ENCODE measurements at regions not wholly inside any gene's neighbourhood (a gene's known extent, or its start where the extent isn't known, plus 50 kb on each side); places are given as distances from the start of the nearest gene placed in this dataset.

DNA sequence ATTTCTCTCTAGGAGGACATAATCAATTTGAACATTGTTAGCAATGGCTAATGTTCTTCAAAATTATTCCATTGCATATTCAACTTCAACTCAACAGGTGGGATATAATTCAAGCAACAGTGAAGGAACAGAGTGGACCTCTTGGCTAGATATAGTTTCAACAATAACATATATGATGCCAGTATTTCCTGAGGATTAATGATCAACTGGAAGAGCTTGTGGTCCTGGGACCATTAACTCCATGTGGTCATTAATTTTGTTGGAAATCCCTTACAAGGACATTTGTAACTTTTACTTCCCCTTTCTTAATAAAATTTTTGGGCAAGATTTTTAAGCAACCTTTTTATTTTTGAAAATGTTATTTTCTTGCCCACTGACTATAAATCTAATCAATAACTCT lies 54.3 kb upstream of the ROBO2 start:
- FAIRE-seq (no peak), DNase-seq (ENCODE audit: insufficient read length) (no peak)
- TF ChIP-seq POLR2A (IDR thresholded peaks at IDR 0.05; ENCODE audit: low read depth, low read length) (no peak), TAF1 (IDR thresholded peaks at IDR 0.05; ENCODE audit: borderline replicate concordance, low read depth, low read length) (no peak), POLR2AphosphoS5 (IDR thresholded peaks at IDR 0.05; ENCODE audit: low read depth, low read length) (no peak)

- no peak for FAIRE-seq
- DNase-seq (ENCODE audit: insufficient read length), result no peak
- no peak for TF ChIP-seq TAF1 (IDR thresholded peaks at IDR 0.05; ENCODE audit: borderline replicate concordance, low read depth, low read length)
- TF ChIP-seq POLR2A (IDR thresholded peaks at IDR 0.05; ENCODE audit: low read depth, low read length), result no peak
- no peak for TF ChIP-seq POLR2AphosphoS5 (IDR thresholded peaks at IDR 0.05; ENCODE audit: low read depth, low read length)
Measured at GRCh38 chr3:76986876-76987474, 52.9 kb upstream of the ROBO2 start.

Measured in GM12892 (cell line).